K562 (cell line): ENCODE measurements at regions not wholly inside any gene's neighbourhood (a gene's known extent, or its start where the extent isn't known, plus 50 kb on each side); places are given as distances from the start of the nearest gene placed in this dataset.
A peak's percentile ranks its signal among the peaks of the same experiment; 100 is the strongest.

Experiments
- ATAC-seq: fragments of 200-7000 bp; cut with Tn5 transposase; 3 replicates; pipeline ENCODE4 v1.9.1; 2020; ENCODE audit warnings: moderate library complexity
- BruUV-seq: library from RNA; stranded (reverse); fragments of 400-500 nt; replicated peaks from 2 replicates; lab custom pipeline; 2021; lab: Mats Ljungman, UMichigan
- CTCF ChIA-PET: fragments of 300-600 bp; formaldehyde crosslinking; extraction: SDS; loops from one replicate; lab custom pipeline; 2021; ENCODE audit warnings: low intra/inter-chr PET ratio; lab: Yijun Ruan, JAX
- POLR2A ChIA-PET: fragments of 300-600, 350-650 bp; sonication (Branson Sonifier 250); formaldehyde crosslinking; extraction: SDS; loops from one replicate; lab custom pipeline; 2021; ENCODE audit warnings: antibody characterized with exemption, inconsistent platforms; lab: Yijun Ruan, JAX
- DNase-seq, 4 experiments: peaks; one replicate each; pipeline versions ENCODE4 v3.0.0 to v3.0.0-alpha.2; 2011 to 2018; ENCODE audit warnings: low spot score in 3 of 4, mixed read lengths in 3 of 4; ENCODE audit errors: extremely low read depth in 1 of 4
- FAIRE-seq: peaks from 2 replicates; lab custom pipeline; 2011; peaks lifted over from hg19 to GRCh38; lab: Jason Lieb, UNC
- H2AFZ ChIP-seq: 2 replicates; pipeline ENCODE4 v1.6.0; 2011; ENCODE audit warnings: low read depth, low read length, control low read depth, inconsistent platforms
- H3K27ac ChIP-seq: fragments of 200-600 bp; 3 replicates; pipeline ENCODE4 v1.8.0; 2011; ENCODE audit warnings: low read depth, mild to moderate bottlenecking, control low read depth, inconsistent platforms, low read length, moderate library complexity, mixed read lengths; ENCODE audit errors: extremely low read depth
- H3K27me3 ChIP-seq, 2 experiments: fragments of 300-600 bp in 1 of 2; 2 replicates in 1 of 2; 3 replicates in 1 of 2; pipeline versions ENCODE4 v1.6.0 to v1.8.0; 2011; ENCODE audit warnings: inconsistent platforms in 2 of 2, low read length in 2 of 2, mild to moderate bottlenecking in 1 of 2, mixed read lengths in 1 of 2, moderate library complexity in 1 of 2; ENCODE audit not compliant: control insufficient read depth in 2 of 2, insufficient read depth in 2 of 2
- H3K36me3 ChIP-seq: fragments of 300-600 bp; 3 replicates; pipeline ENCODE4 v1.8.0; 2011; ENCODE audit warnings: mild to moderate bottlenecking, low read length, inconsistent platforms; ENCODE audit not compliant: control insufficient read depth, insufficient read depth
- H3K4me1 ChIP-seq, 2 experiments: fragments of 200-600 bp in 1 of 2; replicated peaks in 1 of 2; 2 replicates in 1 of 2; 3 replicates in 1 of 2; pipeline versions ENCODE4 v1.5.1 to v1.8.0; 2011; ENCODE audit warnings: inconsistent platforms in 2 of 2, low read length in 2 of 2, mild to moderate bottlenecking in 1 of 2, mixed read lengths in 1 of 2, moderate library complexity in 1 of 2; ENCODE audit not compliant: control insufficient read depth in 2 of 2, insufficient read depth in 2 of 2
- H3K4me2 ChIP-seq: 2 replicates; pipeline ENCODE4 v1.6.1; 2011; ENCODE audit warnings: low read length, control low read depth, inconsistent platforms, mixed read lengths; ENCODE audit not compliant: insufficient read depth
- H3K4me3 ChIP-seq: fragments of 200-600 bp; sonication (generic), shearing (Covaris generic); 2 replicates; pipeline ENCODE4 v1.5.1; 2016; ENCODE audit warnings: control low read depth, inconsistent platforms
- H3K79me2 ChIP-seq: fragments of 200-600 bp; 3 replicates; pipeline ENCODE4 v1.8.0; 2011; ENCODE audit warnings: low read length, inconsistent platforms; ENCODE audit not compliant: control insufficient read depth, insufficient read depth
- H3K9ac ChIP-seq, 2 experiments: 2 replicates each; pipeline versions ENCODE4 v1.6.0 to v1.6.1; 2011; ENCODE audit warnings: low read depth in 2 of 2, low read length in 2 of 2, control low read depth in 1 of 2, inconsistent platforms in 1 of 2, mild to moderate bottlenecking in 1 of 2, mixed read lengths in 1 of 2; ENCODE audit not compliant: insufficient read depth in 1 of 2
- H3K9me1 ChIP-seq: one replicate; pipeline ENCODE4 v1.6.0; 2011; ENCODE audit warnings: inconsistent platforms, mild to moderate bottlenecking, low read length, moderate library complexity; ENCODE audit not compliant: control insufficient read depth, insufficient read depth
- H3K9me3 ChIP-seq: replicated peaks from 2 replicates; pipeline ENCODE4 v1.5.1; 2011; ENCODE audit warnings: low read depth, low read length, inconsistent platforms; ENCODE audit not compliant: control insufficient read depth, insufficient read depth
- H4K20me1 ChIP-seq: replicated peaks from 2 replicates; pipeline ENCODE4 v1.6.1; 2011; ENCODE audit warnings: low read length, inconsistent platforms, mixed read lengths; ENCODE audit not compliant: control insufficient read depth, insufficient read depth
- BHLHE40 ChIP-seq: IDR thresholded peaks from 2 replicates; pipeline ENCODE4 v1.6.1; 2011; ENCODE audit warnings: low read length, improper control_type of control experiment
- EZH2 ChIP-seq: IDR thresholded peaks from 2 replicates; pipeline ENCODE4 v1.6.1; 2012; ENCODE audit warnings: low read depth, mild to moderate bottlenecking, inconsistent platforms, low read length, borderline replicate concordance
- HMBOX1 ChIP-seq: sonication (generic); IDR thresholded peaks from 2 replicates; pipeline ENCODE4 v1.6.1; 2016
- KLF6 ChIP-seq: fragments of 250-450 bp; sonication (Bioruptor Pico); IDR thresholded peaks from 2 replicates; pipeline ENCODE4 v1.4.0; 2020; ENCODE audit warnings: mild to moderate bottlenecking, moderate library complexity, borderline replicate concordance
- NEUROD1 ChIP-seq: fragments of 150-350 bp; IDR thresholded peaks from 2 replicates; pipeline ENCODE4 v1.6.1; 2014; ENCODE audit warnings: borderline replicate concordance, low read length, low read depth; ENCODE audit not compliant: partially characterized antibody
- ZBTB43 ChIP-seq: sonication (generic); formaldehyde crosslinking; IDR thresholded peaks from 2 replicates; pipeline ENCODE4 v1.8.0; 2023; ENCODE audit warnings: mild to moderate bottlenecking, missing genetic modification reagents
- WGBS: fragments of 100-300 bp; shearing (Covaris generic); methylation state at CpG from one replicate; pipeline ENCODE4 v1.1.6; 2016; ENCODE audit warnings: low coverage, mixed read lengths; ENCODE audit not compliant: insufficient coverage; ENCODE audit errors: missing lambda C conversion rate; 5-methylcytosine and 5-hydroxymethylcytosine counted together
- in situ Hi-C: fragments of 300-500 bp; cut with MboI; formaldehyde crosslinking; loops from 4 replicates; pipeline ENCODE4 v1.15.0; 2018; ENCODE audit warnings: inconsistent platforms, mixed read lengths
- intact Hi-C: fragments of 100-400 bp; cut with micrococcal nuclease; formaldehyde crosslinking; loops from 2 replicates; pipeline ENCODE4 v1.14.2; 2022

- no peak overlapping the region for H3K4me2 ChIP-seq
- WGBS: 7% methylated on average over 29 of the region's 47 CpGs
Observed at GRCh38 chr20:62551407-62552323, 75.9 kb upstream of the GATA5 start.

GRCh38 chr20:62552613-62553012 is 76.8 kb upstream of the GATA5 start:
- DNase-seq (no peak), ATAC-seq (no peak), FAIRE-seq (no peak)
- Histone ChIP-seq H2AFZ (no peak overlapping the region), H3K9me3 (no peaks in the 10 kb centered on the region), H3K9ac (no peak overlapping the region), H3K4me1 (peaks cover 0 to 75% of the 10 kb centered on the region in 2 experiments; a peak in 2 of 5 replicates), H4K20me1 (peaks cover 23% of the 10 kb centered on the region; the same call in 1 of the 2 replicates), H3K4me3 (no peak overlapping the region), H3K79me2 (no peaks in the 10 kb centered on the region), H3K4me2 (no peak overlapping the region), H3K27me3 (peaks cover 60 to 68% of the 10 kb centered on the region in 2 experiments), H3K27ac (no peak overlapping the region), H3K36me3 (no peaks in the 10 kb centered on the region), H3K9me1 (peaks cover 3% of the 10 kb centered on the region)
- ChIA-PET CTCF (no interaction called here), POLR2A (interaction anchor here (1.5 kb wide), 1 partner anchor 12 kb away, joined by 5 read pairs; no protein-coding TSS in a partner anchor)
- intact Hi-C loops: no loop called here
- no peak for TF ChIP-seq ZBTB43 (CRISPR knock-in tag)
- no peak for TF ChIP-seq KLF6 (CRISPR knock-in tag)
- 0 out of 2 replicates have a peak, but pooled peaks have one; percentile 13 for TF ChIP-seq BHLHE40
- no peak for TF ChIP-seq HMBOX1
- peak; percentile 91; the same call in 1 of the 2 replicates for TF ChIP-seq EZH2
- BruUV-seq: no TSS peak
- in situ Hi-C loops: no loop called here
- 2% methylated on average over 9 of the region's 14 CpGs for WGBS

More at GRCh38 chr20:62551407-62552323, 75.9 kb upstream of the GATA5 start:
- in situ Hi-C loops: no loop called here
- no peaks in the 10 kb centered on the region for H3K79me2 ChIP-seq
- peaks cover 3% of the 10 kb centered on the region for H3K9me1 ChIP-seq
- ChIA-PET POLR2A (interaction anchor here (1.0 kb wide), 1 partner anchor 18 kb away, joined by 3 read pairs; no protein-coding TSS in a partner anchor), CTCF (interaction anchor here (0.7 kb wide), 1 partner anchor 23 kb away, joined by 4 read pairs; no protein-coding TSS in a partner anchor)
- no peaks in the 10 kb centered on the region for H3K9me3 ChIP-seq
- ATAC-seq (no peak), FAIRE-seq (no peak), DNase-seq (no peak)
- peak overlapping the region in 1 of 2 experiments; percentile 26; a peak in 1 of 4 replicates for H3K9ac ChIP-seq
- no peak overlapping the region for H3K4me3 ChIP-seq
- TF ChIP-seq NEUROD1: no peak
- TF ChIP-seq EZH2: peak; percentile 73; the same call in 1 of the 2 replicates
- intact Hi-C loops: no loop called here
- H4K20me1 ChIP-seq: peaks cover 17% of the 10 kb centered on the region; the same call in 1 of the 2 replicates
- H3K27ac ChIP-seq: no peak overlapping the region
- H2AFZ ChIP-seq: no peak overlapping the region
- H3K27me3 ChIP-seq: peaks cover 54 to 58% of the 10 kb centered on the region in 2 experiments
- H3K36me3 ChIP-seq: no peaks in the 10 kb centered on the region
- BruUV-seq: no TSS peak
- H3K4me1 ChIP-seq: peaks cover 0 to 77% of the 10 kb centered on the region in 2 experiments; a peak in 2 of 5 replicates
